Superior temporal gyrus (tissue), 1 donor: ENCODE measurements at regions not wholly inside any gene's neighbourhood (a gene's known extent, or its start where the extent isn't known, plus 50 kb on each side); places are given as distances from the start of the nearest gene placed in this dataset.
"Not testable (repeated sequence)": the region's sequence is repeated elsewhere in the genome, so short reads cannot be mapped to it uniquely, and the experiment has no call there.

Experiments used
- DNase-seq: peaks from one replicate; pipeline ENCODE4 v3.0.0-alpha.2; 2016; ENCODE audit errors: extremely low spot score

DNA sequence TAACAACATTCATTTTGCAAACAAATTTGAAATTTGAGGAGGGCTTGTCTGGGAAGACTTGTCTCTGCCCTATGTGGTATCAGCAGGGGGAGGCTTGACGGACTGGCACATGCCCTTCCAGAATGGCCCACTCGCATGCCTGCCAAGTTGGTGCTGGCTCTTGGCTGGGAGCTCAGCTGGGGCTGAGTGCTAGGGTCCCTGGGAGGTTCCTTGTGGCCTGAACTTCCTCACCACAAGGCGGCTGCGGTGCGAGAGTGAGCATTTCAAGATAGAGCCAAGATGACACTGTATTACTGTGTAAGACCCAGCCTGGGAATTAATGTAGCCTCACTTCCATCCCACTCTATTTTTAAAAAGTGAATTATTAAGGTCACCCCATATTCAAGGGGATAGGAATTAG lies 271.6 kb upstream of the PLEKHG7 start:
- DNase-seq, result no peak

DNA sequence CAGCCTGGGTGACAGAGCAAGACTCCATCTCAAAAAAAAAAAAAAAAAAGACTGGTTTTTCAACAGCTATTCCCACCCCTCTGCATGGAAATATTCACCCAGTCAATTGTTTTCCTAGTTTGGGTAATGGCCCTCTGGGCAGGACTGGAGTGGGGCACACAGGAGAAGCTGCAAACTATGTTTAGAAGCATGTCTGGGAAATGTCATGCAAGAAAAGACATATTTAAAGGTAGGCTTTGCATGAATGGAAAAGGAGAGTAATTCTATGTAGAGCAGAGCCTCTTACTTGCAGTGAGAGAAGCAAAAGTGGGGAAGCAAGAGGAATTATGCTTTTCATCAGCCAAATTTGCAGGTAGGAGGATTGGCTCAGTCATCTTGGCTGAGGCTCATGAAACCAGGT lies 276.5 kb upstream of the PLEKHG7 start:
- no peak for DNase-seq

DNA sequence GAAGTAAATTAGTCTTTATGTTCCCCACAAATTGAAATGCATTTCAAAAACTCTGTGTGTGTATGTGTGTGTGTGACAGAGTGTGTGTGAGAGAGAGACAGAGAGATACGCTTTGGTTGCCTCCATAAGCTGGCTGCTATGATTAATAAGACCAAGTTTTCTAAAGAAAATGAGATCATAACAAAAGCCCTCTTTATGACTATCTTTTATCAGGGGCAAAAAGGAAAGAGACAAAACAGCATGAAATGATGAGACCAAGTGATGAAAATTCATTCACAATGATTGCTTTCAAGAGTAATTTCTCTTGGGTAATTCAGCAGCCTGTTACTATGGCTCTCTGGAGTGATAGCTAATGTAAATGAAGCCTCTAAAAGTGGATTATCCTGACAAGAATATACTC lies 277.6 kb upstream of the PLEKHG7 start:
- no peak for DNase-seq

DNA sequence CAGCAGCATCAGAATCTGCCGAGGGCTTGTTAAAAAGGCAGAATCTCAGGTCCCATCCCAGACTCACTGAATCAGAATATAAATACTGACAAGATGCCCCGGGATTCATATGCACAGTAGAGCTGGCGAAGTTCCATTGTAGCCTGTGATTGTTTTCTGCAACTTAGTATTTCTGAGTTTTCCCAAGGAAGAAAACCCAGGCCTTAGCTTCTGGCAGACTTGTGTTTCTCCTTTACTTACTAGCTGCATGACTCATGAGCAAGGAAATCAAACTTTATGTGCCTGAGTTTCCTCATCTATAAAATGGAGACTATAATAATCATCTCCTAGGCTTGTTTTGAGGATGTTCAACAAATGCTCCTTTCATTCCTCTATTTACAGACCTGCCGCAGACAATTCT lies 278.5 kb upstream of the PLEKHG7 start:
- DNase-seq, result no peak

DNA sequence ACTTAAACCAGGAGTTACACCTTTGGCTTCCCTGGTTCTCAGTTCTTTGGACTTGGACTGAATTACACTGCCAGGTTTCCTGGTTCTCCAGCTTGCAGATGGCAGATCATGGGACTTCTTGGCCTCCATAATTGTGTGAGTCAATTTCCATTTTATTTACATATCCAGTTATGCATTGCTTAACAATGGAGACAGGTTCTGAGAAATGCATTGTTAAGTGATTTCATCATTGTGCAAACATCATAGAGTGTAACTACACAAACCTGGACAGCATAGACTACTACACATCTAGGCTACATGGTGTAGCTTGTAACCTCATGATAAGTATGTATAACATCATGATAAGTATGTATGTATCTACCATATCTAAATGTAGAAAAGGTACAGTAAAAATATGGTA lies 276.1 kb upstream of the BTG1 start:
- DNase-seq, result no peak

DNA sequence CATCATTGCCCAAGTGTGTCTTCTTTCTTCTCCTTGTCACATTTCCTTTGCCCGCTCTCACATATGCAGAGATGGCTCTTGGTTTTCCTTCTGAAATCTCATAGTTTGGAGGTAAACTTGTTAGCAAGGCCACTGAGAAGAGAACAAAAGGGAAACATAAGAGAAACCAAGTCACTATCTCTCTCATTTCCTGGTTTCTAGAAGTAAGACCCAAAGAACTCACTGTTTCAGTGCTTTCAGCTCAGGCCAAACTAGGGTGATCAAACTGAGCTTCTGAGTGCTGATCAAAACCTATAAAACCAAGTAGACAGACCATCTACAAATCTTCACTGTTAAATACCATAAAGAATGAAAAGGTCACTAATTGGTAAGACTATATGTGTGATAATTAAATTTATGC lies 275.4 kb upstream of the BTG1 start:
- no peak for DNase-seq

DNA sequence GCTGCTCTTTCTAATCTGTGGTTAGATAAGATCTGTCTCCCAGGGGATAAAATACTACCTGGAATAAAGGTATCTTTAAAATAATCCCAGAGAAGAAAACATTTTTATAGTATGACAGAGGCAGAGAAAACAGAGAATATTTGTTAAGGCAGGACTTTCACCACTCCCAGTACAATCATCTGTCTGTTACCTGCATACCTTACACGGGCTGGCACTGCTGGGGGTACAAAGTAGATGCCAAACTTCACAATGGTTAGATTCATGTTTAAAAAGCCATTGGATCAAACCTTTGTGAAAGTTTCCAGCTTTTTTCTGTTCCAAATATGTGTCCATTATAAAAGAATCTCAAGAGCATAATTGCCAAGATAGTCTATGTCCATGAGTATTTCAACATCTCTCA lies 273.6 kb upstream of the BTG1 start:
- DNase-seq, result no peak

DNA sequence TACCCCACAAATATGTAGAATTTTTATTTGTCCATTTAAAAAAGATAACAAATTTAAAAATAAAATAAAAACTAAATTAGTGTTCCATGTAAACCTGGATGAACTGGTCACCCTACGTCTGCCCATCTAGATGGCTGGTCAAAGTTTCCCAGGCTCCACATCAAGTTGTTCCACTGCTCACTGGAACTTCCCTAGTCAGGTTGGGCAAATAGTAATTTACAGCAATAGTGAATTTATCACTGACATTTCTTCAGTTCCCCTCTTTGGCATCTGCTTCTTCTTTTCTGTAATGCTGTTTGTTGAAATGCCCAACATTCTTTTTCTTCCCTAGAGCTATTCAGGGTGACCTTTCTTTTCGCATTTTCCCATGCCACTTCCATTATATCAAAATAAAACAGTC lies 272.7 kb upstream of the BTG1 start:
- DNase-seq, result no peak

DNA sequence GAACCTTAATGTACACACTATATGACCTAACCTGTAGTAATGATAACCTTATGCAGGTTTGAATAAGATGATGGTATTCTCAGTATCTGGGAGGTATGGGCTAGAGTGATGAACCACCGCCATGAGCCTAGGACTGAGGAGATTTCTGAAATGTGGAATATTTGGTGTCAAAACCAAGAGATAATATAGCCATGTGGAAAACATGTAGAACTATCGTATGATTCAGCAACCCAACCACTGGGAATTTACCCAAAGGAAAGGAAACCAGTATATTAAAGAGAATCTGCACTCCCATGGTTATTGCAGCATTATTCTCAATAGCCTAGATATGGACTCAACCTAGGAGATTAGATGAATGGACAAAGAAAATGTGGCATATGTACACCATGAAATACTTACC lies 271.7 kb upstream of the BTG1 start:
- DNase-seq, result no peak

DNA sequence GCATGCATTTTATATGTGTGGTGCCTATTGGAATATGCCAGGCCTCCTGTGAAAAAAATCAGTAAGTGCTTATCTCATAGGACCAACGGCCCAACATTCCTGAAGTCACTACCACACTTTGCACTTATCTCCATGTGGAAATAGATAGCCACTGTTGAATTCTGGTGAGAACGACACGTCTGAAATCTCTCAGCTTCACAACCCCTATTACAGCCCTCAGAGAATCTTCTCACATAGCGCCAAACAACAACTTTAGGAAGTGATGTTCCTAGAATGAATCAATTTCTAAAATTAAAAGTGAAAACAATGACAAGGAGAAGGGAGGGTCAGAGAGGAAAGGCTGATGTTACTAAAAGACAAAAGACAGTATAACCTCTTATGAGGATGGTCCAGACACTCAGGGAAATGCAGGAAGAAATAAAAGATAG lies 270.8 kb upstream of the BTG1 start:
- DNase-seq, result no peak

DNA sequence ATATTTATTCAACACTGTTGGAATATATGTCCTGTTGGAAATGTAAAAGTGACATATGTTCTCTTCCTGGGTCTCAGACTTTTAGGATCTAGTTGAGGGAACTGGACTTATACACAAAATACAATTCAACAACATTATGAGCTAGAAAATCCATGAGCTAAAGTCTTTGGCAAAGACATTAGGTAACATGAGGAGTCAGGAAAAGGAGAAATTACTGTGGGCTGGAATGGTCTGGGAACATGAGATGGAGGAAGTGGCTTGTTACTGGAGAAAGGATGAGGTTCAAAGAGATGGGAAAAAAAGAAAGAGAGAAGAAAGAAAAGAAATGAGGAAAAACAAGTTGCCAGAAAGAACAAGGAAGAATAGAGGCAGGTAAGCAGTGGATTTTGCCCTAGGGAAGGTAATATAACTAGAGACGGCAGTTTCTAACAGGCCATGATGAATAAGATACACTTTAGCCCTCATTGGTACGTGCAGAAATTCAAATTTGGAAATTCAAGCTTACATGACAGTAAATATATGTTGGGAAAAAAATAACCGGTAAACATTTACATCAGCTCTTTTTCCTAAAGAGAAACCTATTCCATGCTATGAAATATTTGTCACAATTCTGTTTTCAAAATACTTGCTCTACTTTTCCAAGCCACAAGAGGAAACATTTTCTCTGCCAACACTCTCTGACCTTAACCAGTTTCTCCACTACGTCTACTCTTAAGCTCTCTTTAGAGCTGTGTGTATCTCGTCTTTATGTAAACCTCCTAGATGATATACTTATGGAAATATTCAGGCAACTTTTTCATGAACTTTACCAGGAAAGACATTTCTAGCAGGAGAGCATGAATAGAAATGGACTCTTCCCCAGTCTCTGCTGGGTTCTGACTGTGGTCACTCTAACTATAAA lies 268.8 kb upstream of the BTG1 start:
- DNase-seq, result no peak

DNA sequence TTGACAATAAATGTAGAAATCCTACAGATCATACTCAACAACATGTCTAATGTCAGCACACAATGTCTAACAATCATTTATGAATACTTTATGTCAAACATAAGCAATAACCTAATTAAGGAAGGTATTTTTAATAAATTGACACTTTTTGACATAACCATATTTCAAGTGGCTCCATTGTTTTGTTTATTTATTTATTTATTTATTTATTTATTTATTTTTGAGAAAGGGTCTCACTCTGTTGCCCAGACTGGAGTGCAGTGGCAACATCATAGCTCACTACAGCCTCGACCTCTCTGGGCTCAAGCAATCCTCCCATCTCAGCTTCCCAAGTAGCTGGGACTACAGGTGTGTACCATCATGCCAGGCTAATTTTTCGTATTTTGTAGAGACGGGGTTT lies 267.6 kb upstream of the BTG1 start:
- no peak for DNase-seq

DNA sequence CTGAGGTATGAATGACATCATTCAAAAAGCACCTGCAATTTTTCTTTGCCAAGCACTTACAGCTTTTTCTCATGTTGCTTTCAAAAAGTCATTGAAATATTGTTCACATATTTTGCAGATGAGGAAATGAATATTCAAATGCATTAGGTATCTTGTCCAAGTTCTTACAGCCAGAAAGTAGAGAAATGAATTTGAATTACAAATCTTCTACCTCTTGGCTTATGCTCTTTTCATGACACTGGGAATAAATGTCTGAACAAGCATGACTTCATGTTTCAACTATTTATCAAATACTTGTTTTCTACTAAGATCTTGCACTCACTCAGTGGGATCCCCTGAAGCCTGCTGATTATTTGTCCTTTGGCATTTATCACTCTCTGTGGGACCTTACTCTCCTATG lies 267.2 kb upstream of the BTG1 start:
- no peak for DNase-seq

DNA sequence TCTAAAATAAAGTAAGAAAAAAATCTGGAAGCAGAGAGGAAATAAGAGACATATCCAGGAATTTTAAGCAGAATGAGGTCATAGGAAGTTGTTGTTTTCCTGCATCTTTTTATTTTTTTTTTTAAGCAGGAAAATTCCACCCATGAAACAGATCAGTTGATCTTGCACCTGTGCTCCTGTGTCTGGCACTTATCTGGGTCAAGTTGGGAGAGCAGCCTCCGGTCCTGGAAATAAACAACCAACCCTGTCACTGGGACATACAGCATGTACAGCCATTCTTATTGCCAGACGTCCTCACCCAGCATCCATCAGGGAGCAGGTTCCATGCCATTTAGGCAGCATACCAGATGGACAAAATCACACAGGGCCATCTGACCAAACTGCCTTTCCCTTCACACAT lies 266.0 kb upstream of the BTG1 start:
- no peak for DNase-seq

DNA sequence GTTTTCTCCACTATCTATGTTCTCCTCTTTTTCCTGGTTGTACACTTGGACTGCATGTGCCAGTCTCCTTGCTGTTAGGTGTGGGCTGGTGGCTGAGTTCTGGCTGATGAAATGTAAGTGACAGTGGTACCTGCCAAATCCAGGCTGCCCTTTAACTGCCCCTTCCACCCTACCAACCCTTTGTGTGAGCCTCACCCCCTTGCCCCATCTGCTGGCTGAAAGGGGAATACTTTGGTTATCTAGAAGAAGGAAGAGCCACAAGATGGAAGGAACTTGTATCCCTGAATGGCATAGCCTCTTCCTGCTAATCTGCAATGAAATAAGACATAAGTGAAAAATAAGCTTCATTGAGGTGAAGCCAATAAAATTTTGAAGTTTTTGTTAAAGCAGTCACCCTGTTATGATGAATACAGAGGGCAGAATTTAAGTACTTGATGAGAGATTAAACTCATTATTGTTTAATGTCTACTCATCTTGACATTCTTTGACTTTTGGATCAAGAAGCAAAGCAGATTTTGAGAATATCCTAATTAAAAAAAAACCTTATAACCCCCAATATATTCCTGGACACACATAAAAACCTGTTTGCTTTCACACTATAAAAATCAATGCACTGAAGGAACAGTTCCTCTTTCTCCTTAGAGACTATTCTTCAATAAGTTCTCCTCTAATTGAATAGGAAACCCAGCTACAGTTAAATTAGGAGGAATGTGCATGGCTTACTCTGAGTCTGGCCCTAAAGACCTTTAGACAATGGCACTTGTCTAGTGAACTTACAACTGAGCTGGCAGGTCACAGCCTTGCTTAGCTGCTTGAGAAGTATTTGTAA lies 262.6 kb upstream of the BTG1 start:
- no peak for DNase-seq

DNA sequence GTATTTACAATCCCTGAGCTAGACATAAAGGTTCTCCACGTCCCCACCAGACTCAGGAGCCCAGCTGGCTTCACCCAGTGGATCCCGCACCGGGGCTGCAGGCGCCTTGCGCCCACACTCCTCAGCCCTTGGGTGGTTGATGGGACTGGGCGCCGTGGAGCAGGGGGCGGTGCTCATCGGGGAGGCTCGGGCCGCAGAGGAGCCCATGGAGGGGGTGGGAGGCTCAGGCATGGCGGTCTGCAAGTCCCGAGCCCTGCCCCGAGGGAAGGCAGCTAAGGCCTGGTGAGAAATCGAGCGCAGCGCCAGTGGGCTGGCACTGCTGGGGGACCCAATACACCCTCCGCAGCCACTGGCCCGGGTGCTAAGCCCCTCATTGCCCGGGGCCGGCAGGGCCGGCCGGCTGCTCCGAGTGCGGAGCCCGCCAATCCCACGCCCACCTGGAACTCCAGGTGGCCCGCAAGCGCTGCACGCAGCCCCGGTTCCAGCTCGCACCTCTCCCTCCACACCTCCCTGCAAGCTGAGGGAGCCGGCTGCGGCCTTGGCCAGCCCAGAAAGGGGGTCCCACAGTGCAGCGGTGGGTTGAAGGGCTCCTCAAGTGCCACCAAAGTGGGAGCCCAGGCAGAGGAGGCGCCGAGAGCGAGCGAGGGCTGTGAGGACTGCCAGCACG lies 260.9 kb upstream of the BTG1 start:
- not testable (repeated sequence) for DNase-seq

DNA sequence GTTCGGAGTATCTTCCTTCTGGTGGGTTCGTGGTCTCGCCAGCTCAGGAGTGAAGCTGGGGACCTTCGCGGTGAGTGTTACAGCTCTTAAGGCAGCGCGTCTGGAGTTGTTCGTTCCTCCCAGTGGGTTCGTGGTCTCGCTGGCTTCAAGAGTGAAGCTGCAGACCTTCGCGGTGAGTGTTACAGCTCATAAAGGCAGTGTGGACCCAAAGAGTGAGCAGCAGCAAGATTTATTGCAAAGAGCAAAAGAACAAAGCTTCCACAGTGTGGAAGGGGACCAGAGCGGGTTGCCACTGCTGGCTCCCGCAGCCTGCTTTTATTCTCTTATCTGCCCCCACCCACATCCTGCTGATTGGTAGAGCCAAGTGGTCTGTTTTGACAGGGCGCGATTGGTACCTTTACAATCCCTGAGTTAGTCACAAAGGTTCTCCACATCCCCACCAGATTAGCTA lies 260.2 kb upstream of the BTG1 start:
- not testable (repeated sequence) for DNase-seq

DNA sequence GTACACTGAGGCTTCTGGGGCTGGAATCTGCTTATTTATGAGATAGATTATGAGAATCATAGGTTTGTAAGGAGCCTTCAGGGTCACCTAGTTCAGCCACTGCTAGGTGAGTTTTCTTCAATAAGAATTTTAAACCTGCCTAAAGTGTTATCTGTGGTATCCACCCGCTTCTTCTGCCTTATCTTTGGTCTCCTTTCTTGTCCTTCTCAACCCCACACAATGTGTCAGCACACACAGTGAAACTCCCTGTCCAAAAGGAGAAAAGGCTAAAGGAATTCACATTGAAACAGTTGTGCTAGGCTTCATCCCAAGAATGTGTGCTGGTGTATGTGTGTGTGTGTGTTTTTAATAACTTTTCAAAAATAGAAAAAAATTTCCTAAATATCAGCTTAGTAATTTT lies 259.3 kb upstream of the BTG1 start:
- DNase-seq, result no peak

DNA sequence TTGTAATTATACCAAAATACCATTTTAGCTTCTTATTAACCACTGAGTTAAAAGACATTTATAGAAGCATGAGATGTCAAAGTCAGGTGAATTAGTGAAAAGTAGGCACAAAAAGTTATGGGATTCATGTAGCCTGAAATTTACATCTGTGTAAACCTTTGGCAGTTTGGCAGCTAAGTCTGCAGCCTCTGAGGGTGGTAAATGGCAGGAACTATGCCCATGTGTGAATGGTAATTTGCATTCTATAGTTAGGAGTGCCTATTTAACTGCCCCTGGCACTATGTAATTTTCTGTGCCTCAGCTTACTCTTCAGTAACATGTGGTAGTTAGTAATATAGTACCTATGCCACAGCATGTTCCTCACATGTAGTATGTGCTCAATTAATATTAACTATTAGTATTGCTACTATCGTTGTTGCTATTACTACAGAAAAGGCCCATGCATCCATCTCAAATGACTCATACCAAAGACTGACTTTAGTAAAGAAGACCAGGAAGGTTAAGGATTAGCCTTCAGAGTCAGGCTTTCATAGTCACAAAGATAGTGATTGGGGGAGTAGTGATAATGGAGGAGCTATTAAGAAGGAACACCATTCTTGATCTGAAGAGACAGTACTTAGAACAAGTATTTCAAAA lies 258.7 kb upstream of the BTG1 start:
- no peak for DNase-seq

DNA sequence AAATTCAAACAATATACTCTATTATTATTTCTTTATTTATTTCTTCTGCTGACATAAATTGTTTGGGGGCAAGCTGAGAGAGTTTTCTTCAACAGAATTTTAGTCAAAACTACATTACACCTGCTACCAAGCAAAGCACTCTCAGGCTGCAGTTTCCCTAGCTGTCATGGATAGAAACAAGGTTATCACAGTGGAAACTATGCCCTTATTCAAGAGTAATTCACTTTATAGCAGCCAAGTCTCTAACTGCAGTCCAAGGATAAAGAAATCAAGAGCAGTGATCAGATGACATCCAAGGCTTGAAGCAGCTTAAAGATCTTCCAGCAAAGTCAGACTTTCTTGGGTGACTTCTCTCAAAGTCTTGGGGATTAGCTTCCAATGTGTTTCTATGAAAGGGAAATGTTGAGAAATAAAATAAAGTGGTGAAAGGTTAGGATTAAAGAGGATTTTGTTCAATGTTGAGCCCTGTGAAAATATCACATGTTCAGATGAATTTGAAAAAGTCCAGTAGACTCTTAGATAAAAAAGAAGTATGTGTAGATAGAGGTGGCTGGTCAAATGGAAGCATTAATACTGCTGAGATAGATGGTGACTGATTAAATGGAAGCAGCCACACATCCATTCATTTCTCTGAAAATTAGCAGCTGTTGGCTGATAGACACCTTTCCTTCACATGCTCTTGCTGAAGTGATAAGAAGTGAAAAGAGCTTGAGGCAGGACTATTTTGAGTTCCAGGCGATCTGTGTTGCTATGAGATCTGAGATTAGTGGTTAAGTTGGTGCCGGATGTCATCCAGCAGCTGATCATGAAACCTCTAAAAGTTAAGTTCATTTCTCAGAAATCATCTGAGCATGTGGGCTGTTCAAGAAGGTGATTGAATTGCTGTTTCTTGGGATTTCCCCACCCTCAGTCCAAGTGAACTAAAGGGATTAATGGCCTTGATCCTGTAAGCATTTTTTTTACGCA lies 257.8 kb upstream of the BTG1 start:
- DNase-seq, result no peak

DNA sequence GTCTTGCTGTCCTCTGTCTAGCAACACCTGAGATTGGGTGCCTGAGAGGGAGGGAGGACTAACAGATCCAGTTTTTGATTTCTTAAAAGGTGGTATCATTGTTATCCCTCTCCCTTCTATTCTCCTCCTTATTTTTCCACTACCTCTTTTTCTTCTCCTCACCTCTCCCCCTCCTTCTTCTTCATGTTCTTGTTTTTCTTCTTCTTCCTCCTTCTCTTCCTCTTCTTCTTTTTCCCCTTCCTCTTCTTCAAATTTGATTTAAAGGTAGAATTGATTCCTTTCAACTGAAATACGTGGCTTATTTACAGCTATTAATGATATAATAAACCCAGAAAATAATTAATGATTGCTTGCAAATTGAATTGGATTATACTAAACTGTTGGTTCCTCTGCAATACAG lies 256.8 kb upstream of the BTG1 start:
- no peak for DNase-seq
